ENCODE measurements at regions not wholly inside any gene's neighbourhood (a gene's known extent, or its start where the extent isn't known, plus 50 kb on each side); places are given as distances from the start of the nearest gene placed in this dataset.

- no peak for DNase-seq
Observed at GRCh38 chr12:39043424-39043822, 138.0 kb upstream of the CPNE8 start.

GRCh38 chr12:39040275-39040674, 134.9 kb upstream of the CPNE8 start:
- no peak for DNase-seq

GRCh38 chr12:39037115-39037514, 131.7 kb upstream of the CPNE8 start:
- DNase-seq: no peak

GRCh38 chr12:39036105-39036504, 130.7 kb upstream of the CPNE8 start:
- no peak for DNase-seq

- no peak for DNase-seq
Observed at GRCh38 chr12:39033782-39034181, 128.4 kb upstream of the CPNE8 start.

GRCh38 chr12:39032448-39032847, 127.1 kb upstream of the CPNE8 start:
- no peak for DNase-seq

GRCh38 chr12:39032034-39032433, 126.6 kb upstream of the CPNE8 start:
- DNase-seq: no peak

GRCh38 chr12:39028382-39028781, 123.0 kb upstream of the CPNE8 start:
- DNase-seq: no peak

- DNase-seq: no peak
Observed at GRCh38 chr12:39012870-39013269, 107.5 kb upstream of the CPNE8 start.

- DNase-seq: no peak
Observed at GRCh38 chr12:39011166-39011565, 105.8 kb upstream of the CPNE8 start.

- no peak for DNase-seq
Observed at GRCh38 chr12:39010406-39010805, 105.0 kb upstream of the CPNE8 start.

- no peak for DNase-seq
Observed at GRCh38 chr12:39007619-39008018, 102.2 kb upstream of the CPNE8 start.

GRCh38 chr12:39006286-39006685, 100.9 kb upstream of the CPNE8 start:
- DNase-seq: no peak

GRCh38 chr12:39005671-39006070, 100.3 kb upstream of the CPNE8 start:
- no peak for DNase-seq

- DNase-seq: no peak
Observed at GRCh38 chr12:39003541-39004155, 98.3 kb upstream of the CPNE8 start.

GRCh38 chr12:39000370-39000769, 95.0 kb upstream of the CPNE8 start:
- no peak for DNase-seq

GRCh38 chr12:38998887-38999482, 93.6 kb upstream of the CPNE8 start:
- DNase-seq: no peak

GRCh38 chr12:38995249-38995648, 89.9 kb upstream of the CPNE8 start:
- DNase-seq: no peak

GRCh38 chr12:38985961-38986360, 80.6 kb upstream of the CPNE8 start:
- no peak for DNase-seq

- DNase-seq: no peak
Observed at GRCh38 chr12:38984388-38984787, 79.0 kb upstream of the CPNE8 start.

- no peak for DNase-seq
Observed at GRCh38 chr12:38983117-38983571, 77.8 kb upstream of the CPNE8 start.

- no peak for DNase-seq
Observed at GRCh38 chr12:38977132-38977531, 71.7 kb upstream of the CPNE8 start.

- DNase-seq: no peak
Observed at GRCh38 chr12:38969706-38970105, 64.3 kb upstream of the CPNE8 start.

- no peak for DNase-seq
Observed at GRCh38 chr12:38961683-38962082, 56.3 kb upstream of the CPNE8 start.

GRCh38 chr12:38961012-38961411, 55.6 kb upstream of the CPNE8 start:
- no peak for DNase-seq

Measured in femur (tissue), 1 donor.